ENCODE measurements at regions not wholly inside any gene's neighbourhood (a gene's known extent, or its start where the extent isn't known, plus 50 kb on each side); places are given as distances from the start of the nearest gene placed in this dataset.
A peak's percentile ranks its signal among the peaks of the same experiment; 100 is the strongest.

DNA sequence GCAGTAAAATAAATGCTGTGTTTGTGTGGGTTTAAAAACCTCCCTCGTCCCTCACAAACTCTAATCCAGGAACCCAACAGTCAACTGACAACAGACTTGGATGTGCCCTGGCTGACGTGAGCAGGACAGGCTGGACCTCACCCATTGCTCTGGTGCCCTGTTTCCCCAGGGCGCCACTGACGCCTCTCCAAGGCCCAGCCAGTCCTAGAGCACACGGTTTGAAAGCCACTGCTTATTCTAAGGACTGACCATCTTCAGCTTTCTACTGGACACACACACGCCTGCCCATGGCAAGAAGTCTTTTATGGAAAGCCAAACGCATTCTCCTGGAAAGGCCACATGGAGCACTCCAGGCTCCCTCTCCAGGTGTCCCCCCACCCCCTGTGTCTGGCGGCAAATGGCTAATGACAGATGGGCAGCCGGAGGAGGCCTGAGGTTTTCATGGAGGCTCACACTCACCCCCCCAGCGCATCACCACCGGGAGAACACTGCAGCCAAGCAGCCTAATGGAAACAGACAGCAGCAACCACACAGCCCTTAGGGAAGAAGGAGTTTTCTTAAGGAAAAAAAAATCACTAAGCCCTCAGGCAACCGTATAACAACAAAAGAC is 319.2 kb downstream of the SOX9 start:
- no peak for DNase-seq

GRCh38 chr17:72440961-72441360 is 320.1 kb downstream of the SOX9 start:
- no peak for DNase-seq

DNA sequence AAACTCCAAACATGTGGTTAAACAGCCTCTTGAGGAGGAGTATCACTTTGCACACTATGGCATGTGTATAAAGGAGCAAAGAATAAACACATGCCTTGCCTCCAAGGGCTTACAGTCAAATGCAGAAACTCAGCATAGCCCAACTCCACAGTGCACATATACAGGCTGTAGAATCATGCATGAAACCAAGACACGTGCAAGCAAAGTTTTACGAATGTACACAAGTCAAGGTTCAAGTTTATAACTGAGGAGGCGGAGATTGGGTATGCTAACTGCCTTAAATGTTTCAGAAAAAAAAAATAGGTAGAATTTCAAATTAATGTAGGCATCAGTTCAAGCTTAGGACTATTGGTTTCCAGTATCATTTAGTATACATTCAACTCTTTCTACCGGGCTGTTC is 321.1 kb downstream of the SOX9 start:
- DNase-seq: no peak

DNA sequence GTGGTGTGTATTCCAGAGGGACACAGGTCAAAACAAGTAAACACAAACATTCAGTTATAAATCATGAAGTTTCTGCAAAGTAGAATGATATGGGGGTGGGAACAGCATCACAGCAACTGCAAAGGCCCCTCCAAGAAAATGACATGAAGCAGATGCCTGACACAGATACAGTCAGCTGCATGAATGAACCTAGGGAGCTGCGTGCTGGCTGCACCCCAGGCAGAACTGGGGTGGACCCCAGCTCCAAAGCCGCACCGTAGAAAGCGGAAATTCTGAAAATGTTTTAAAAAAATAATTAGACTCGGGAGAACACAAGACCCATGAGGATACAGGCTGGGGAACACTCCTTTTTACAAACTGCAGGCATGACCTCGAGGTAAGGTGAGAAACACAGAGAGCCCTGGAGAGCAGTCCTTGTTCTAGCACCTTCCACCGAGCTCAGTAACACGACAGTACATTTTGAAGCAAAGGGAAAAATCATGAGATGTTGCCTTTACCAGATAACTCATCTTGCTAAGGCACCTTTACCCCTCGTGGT is 323.8 kb downstream of the SOX9 start:
- DNase-seq: no peak

DNA sequence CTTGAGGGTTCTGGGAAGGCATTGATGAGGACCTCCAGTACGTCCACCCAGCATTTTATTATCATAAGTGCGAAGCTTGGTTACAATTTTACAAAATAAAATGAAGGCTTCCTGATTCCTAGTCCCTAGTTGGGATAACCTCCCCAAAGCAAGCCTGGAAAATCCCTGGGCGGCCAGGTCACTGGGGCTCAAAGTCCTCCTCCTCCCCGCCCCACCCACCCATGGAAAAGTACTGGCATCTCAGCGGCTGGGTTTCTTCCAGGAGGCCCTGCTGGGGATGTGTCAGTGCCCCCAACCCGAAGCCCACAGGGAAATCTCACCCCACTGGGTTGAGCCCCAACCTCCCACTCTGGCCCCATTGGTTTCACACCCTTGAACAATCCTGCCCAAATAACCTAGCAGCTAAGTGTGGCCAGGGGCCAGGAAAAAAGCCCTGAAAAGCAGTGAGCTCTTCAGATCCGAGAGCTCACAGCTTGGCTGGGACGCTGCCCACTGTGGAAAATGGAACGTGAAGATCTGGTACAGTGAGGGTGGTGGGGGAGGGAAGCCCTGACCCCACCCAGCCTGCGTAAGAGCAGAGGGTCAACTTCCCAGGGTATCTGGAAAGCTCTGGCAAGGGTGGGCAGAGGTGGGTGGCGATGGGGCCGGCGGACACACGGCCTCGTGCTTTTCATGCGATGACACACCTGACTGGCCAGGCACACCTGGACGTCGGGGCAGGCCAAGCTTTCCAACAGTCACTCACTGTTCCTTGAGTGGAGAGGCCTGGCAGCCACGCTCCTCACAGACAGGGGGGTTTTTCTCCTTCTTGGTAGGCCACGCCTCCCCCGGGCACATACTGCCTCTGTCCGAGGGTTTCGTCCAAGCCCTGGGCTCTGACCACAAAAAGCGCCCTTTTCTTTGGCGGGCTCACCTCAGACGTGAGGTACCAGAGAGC is 324.5 kb downstream of the SOX9 start:
- peak in 38 of 58 donors; percentile 16 to 73 (median 43) for DNase-seq

DNA sequence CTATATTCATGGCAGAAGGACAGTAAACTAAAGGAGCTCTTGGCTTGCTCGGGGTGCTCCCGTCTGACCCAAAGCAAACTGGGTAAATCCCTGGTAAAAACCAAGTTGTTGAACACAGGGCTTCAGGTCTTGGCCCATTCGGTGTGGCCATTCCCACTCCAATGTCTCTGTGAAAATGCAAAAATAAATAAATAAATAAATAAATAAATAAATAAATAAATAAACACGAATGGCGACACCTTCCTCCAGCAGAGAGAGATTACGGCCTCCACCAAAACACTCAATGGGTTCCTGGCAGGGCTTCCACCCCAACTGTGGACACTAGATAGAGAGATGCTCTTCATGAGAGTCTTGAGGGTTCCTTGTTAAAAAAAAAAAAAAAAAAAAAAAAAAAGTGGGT is 325.3 kb downstream of the SOX9 start:
- DNase-seq: no peak

DNA sequence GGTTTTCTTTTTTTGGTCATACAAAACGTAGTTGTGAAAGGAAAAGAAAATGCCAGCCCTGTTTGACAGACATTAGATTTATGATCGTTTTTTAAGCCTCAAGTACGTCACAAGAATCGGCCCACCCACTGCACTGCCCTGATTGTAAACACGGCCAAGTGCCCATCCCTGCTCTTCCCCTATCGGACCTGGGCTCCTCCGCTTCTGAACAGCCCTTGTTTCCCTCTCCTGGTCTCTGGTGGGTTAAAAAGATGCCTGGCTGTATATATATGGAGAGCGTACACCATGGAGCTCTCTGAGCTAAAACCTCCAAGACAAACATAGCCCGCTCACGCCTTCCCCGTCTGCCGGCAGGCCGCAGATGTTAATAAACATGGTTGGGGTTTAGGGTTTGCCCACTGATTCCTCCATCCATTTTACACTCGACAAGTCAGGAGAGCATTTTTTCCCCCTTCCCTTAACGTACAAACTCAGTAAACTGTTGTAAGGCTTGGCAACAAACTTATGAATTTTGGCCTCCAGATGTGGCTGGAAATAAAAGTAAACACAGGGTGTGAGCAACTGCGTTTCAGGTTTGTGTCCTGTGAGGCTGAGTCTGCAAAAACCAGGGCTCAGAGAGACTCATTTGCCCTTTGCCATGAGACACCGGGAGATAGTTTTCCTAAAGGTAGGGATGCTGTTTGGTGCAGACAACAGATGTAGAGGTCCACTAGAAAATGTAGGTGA is 325.9 kb downstream of the SOX9 start:
- no peak for DNase-seq

GRCh38 chr17:72447251-72447640 is 326.4 kb downstream of the SOX9 start:
- no peak for DNase-seq

GRCh38 chr17:72448019-72448418 is 327.2 kb downstream of the SOX9 start:
- DNase-seq: no peak

- no peak for DNase-seq
These were observed 331.7 kb downstream of the SOX9 start for GRCh38 chr17:72452286-72453173.

- no peak for DNase-seq
These were observed 333.5 kb downstream of the SOX9 start for GRCh38 chr17:72454342-72454741.

- no peak for DNase-seq
These were observed 334.7 kb downstream of the SOX9 start for GRCh38 chr17:72455562-72455961.

DNA sequence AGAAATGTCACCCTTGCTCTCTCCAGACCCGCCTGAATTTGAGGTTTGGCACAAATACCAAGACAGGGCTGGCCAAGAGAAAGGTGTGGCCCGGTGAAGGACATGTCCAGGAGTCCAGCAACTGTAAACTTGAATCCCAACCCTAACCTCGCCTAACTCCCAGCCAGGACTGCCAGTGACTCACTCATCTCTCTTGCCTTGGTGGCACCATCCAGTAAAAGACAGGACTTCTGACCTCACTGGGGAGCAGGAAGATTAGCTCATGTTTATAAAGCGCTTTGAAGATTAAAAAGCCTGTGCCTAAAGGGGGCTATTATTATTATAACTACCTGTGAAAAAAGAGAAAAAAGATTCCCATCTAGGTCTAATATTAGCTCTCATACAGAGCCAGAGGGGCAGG is 335.3 kb downstream of the SOX9 start:
- no peak for DNase-seq

GRCh38 chr17:72457712-72458111 is 336.9 kb downstream of the SOX9 start:
- DNase-seq: no peak

DNA sequence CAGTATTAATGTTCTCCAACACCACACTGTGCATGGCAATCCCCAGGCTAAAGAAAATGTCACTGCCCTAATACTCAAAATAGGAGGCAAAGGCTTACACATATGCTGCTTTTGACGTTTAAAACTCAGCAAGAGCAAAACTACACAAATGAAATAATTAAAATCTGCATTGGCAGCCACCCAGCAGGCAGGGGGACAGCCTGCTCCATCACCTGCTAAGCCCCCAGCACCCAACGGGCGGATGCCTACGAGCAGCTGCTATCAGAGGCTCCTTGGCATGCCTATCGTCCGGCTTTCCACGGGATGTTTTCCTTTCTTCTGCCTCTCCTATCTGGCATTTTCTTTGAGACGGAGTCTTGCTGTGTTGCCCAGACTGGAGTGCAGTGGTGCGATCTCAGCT is 337.5 kb downstream of the SOX9 start:
- no peak for DNase-seq

DNA sequence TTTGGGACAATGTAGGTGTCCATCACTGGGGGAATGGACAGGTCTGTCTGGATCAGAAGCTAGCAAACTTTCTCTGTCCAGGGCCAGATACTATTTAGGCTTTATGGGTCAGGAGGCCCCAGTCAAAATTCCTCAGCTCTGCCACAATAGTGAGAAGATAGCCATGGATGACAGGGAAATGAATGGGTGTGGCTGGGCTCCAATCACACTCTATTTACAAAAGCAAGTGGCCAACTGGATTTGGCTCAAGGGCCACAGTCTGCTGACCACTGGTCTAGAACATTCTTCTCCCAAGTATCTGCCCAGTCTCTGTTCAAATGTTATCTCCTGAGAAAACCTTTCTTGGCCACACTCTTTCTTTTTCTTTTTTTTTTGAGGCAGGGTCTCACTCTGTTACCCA is 339.9 kb downstream of the SOX9 start:
- DNase-seq: no peak

GRCh38 chr17:72461757-72462156 is 340.9 kb downstream of the SOX9 start:
- no peak for DNase-seq

GRCh38 chr17:72462407-72462806 is 341.6 kb downstream of the SOX9 start:
- no peak for DNase-seq

DNA sequence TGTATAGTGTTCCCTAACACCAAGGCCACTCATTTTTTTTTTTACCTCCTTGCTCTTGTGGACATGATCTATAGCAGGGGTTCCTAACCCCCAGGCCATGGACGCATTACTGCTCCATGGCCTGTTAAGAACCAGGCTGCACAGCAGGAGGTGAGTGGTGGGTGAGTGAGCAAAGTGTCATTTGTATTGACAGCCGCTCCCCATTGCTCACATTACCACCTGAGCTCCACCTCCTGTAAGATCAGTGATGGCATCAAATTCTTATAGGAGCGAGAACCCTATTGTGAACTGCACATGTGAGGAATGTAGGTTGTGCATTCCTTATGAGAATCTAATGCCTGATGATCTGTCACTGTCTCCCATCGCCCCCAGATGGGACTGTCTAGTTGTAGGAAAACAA is 342.0 kb downstream of the SOX9 start:
- no peak for DNase-seq

DNA sequence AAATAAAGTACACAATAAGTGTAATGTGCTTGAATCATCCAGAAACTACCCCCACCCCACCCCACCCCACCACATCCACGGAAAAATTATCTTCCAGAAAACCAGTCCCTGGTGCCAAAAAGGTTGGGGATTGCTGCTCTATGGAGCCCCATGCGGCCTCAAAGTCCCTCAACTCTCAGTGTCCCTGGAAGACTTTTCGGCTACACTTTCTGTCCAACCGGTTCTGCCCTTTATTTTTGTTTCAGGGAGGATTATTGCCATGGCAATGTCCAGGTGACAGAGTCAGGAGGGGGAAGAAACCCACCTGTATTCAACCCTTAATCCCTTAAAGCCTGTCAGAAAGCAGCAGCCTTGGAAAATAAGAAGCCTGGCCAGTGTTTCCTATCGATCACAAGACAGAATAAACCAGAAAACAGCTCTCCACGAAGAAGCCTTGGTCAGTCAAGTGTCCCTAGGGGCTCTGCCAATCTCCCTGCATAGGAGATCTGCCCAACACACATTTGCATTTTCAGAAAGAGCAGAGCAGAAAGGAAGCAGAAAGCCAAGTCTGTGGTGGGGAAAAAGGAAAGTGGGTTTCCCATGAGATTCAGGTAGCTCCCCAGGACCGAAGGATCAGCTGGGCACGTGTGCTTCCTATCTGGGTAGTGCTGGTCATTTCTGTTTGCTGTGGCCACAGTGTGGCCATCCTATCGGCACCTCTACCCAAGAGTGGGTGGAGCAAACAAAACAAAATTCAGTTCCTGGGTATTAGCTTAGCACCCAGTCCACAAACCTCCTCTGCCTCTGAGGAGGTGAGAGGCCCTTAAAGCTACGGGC is 342.7 kb downstream of the SOX9 start:
- no peak for DNase-seq
